Vagina (tissue), 2 donors: ENCODE measurements at regions not wholly inside any gene's neighbourhood (a gene's known extent, or its start where the extent isn't known, plus 50 kb on each side); places are given as distances from the start of the nearest gene placed in this dataset.
"Not testable (repeated sequence)": the region's sequence is repeated elsewhere in the genome, so short reads cannot be mapped to it uniquely, and the experiment has no call there.

ENCODE experiments used
- POLR2A ChIP-seq, 2 donors: fragments of 450-650 bp; IDR thresholded peaks; one replicate each; pipeline ENCODE4 v1.6.1; 2017; ENCODE audit warnings: antibody characterized with exemption in 2 of 2, mild to moderate bottlenecking in 2 of 2, moderate library complexity in 2 of 2
- TF ChIP-seq, protein P1 (sequence below), 3 experiments: fragments of 450-650 bp in 2 of 3; fragments of 200-600 bp in 1 of 3; sonication (generic) in 1 of 3; IDR thresholded peaks; one replicate each; pipeline ENCODE4 v1.5.1; 2017 to 2019; ENCODE audit warnings: antibody characterized with exemption in 3 of 3, mild to moderate bottlenecking in 2 of 3, moderate library complexity in 2 of 3

GRCh38 chr6:109915748-109916147 is 62.4 kb upstream of the GPR6 start:
- TF ChIP-seq, protein P1, sequence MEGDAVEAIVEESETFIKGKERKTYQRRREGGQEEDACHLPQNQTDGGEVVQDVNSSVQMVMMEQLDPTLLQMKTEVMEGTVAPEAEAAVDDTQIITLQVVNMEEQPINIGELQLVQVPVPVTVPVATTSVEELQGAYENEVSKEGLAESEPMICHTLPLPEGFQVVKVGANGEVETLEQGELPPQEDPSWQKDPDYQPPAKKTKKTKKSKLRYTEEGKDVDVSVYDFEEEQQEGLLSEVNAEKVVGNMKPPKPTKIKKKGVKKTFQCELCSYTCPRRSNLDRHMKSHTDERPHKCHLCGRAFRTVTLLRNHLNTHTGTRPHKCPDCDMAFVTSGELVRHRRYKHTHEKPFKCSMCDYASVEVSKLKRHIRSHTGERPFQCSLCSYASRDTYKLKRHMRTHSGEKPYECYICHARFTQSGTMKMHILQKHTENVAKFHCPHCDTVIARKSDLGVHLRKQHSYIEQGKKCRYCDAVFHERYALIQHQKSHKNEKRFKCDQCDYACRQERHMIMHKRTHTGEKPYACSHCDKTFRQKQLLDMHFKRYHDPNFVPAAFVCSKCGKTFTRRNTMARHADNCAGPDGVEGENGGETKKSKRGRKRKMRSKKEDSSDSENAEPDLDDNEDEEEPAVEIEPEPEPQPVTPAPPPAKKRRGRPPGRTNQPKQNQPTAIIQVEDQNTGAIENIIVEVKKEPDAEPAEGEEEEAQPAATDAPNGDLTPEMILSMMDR (IDR thresholded peaks at IDR 0.05) = not testable (repeated sequence)
- not testable (repeated sequence) for TF ChIP-seq POLR2A (IDR thresholded peaks at IDR 0.05)
